Calu3 (cell line): ENCODE measurements at regions not wholly inside any gene's neighbourhood (a gene's known extent, or its start where the extent isn't known, plus 50 kb on each side); places are given as distances from the start of the nearest gene placed in this dataset.

Experiments
- BruUV-seq: library from RNA; stranded (reverse); fragments of 400-500 nt; replicated peaks from 2 replicates; lab custom pipeline; 2021; lab: Mats Ljungman, UMichigan
- CTCF ChIA-PET: fragments of 300-600 bp; sonication (Branson Sonifier 250); formaldehyde crosslinking; loops from one replicate; lab custom pipeline; 2022; ENCODE audit warnings: antibody characterized with exemption; lab: Charles Lee
- DNase-seq: peaks from one replicate; pipeline ENCODE4 v3.0.0; 2022
- H3K27ac Mint-ChIP-seq: one replicate; pipeline ENCODE4 v1.8.0; 2022; ENCODE audit warnings: mixed read lengths; ENCODE audit not compliant: unreplicated experiment
- H3K27me3 Mint-ChIP-seq: one replicate; pipeline ENCODE4 v1.8.0; 2022; ENCODE audit warnings: mixed read lengths; ENCODE audit not compliant: unreplicated experiment
- H3K36me3 Mint-ChIP-seq: one replicate; pipeline ENCODE4 v1.8.0; 2022; ENCODE audit warnings: mild to moderate bottlenecking, moderate library complexity, mixed read lengths; ENCODE audit not compliant: insufficient read depth, unreplicated experiment
- H3K4me1 Mint-ChIP-seq: one replicate; pipeline ENCODE4 v1.8.0; 2022; ENCODE audit warnings: mild to moderate bottlenecking, low read depth, mixed read lengths; ENCODE audit not compliant: unreplicated experiment
- H3K4me3 Mint-ChIP-seq: one replicate; pipeline ENCODE4 v1.8.0; 2022; ENCODE audit warnings: mild to moderate bottlenecking, low read depth, moderate library complexity, mixed read lengths; ENCODE audit not compliant: unreplicated experiment
- H3K9me3 Mint-ChIP-seq: one replicate; pipeline ENCODE4 v1.8.0; 2022; ENCODE audit warnings: low read depth, mixed read lengths; ENCODE audit not compliant: unreplicated experiment
- CTCF ChIP-seq: fragments of 200-600 bp; IDR thresholded peaks from one replicate; pipeline ENCODE4 v1.8.0; 2022; ENCODE audit warnings: antibody characterized with exemption; ENCODE audit not compliant: unreplicated experiment
- intact Hi-C: fragments of 100-400 bp; cut with micrococcal nuclease; formaldehyde crosslinking; loops from one replicate; pipeline ENCODE4 v1.10.0; 2022; ENCODE audit not compliant: unreplicated experiment

- BruUV-seq, result no TSS peak
- Mint-ChIP-seq H3K27ac (no peak overlapping the region), H3K4me3 (no peak overlapping the region), H3K36me3 (no peaks in the 10 kb centered on the region), H3K9me3 (peaks cover 15% of the 10 kb centered on the region), H3K4me1 (no peaks in the 10 kb centered on the region), H3K27me3 (no peaks in the 10 kb centered on the region)
- no peak for TF ChIP-seq CTCF
- CTCF ChIA-PET, result no interaction called here
- DNase-seq, result no peak
- intact Hi-C loops, result no loop called here
Measured at GRCh38 chr1:57517587-57518374, 93.9 kb upstream of the DAB1 start.

- H3K4me1 Mint-ChIP-seq, result no peaks in the 10 kb centered on the region
Measured at GRCh38 chr1:57512386-57512785, 88.5 kb upstream of the DAB1 start.

GRCh38 chr1:57506941-57507340 lies 83.1 kb upstream of the DAB1 start:
- BruUV-seq, result no TSS peak
- Mint-ChIP-seq H3K27ac (no peak overlapping the region), H3K9me3 (peaks cover 16% of the 10 kb centered on the region), H3K27me3 (peaks cover 9% of the 10 kb centered on the region), H3K4me1 (no peaks in the 10 kb centered on the region), H3K4me3 (no peak overlapping the region), H3K36me3 (no peaks in the 10 kb centered on the region)
- intact Hi-C loops, result no loop called here
- CTCF ChIA-PET, result no interaction called here
- TF ChIP-seq CTCF, result no peak
- DNase-seq, result no peak

More at GRCh38 chr1:57512386-57512785, 88.5 kb upstream of the DAB1 start:
- Mint-ChIP-seq H3K4me3 (no peak overlapping the region), H3K27me3 (peaks cover 4% of the 10 kb centered on the region), H3K9me3 (peaks cover 7% of the 10 kb centered on the region), H3K27ac (no peak overlapping the region), H3K36me3 (no peaks in the 10 kb centered on the region)
- BruUV-seq, result no TSS peak
- CTCF ChIA-PET, result no interaction called here
- DNase-seq, result no peak
- TF ChIP-seq CTCF, result no peak
- intact Hi-C loops, result no loop called here

GRCh38 chr1:57503337-57503736 lies 79.5 kb upstream of the DAB1 start:
- Mint-ChIP-seq H3K27ac (no peak overlapping the region), H3K27me3 (peaks cover 9% of the 10 kb centered on the region), H3K4me1 (no peaks in the 10 kb centered on the region), H3K9me3 (peaks cover 18% of the 10 kb centered on the region), H3K36me3 (no peaks in the 10 kb centered on the region), H3K4me3 (no peak overlapping the region)
- DNase-seq, result no peak
- CTCF ChIA-PET, result no interaction called here
- BruUV-seq, result no TSS peak
- no peak for TF ChIP-seq CTCF
- intact Hi-C loops, result no loop called here
